ENCODE measurements at regions not wholly inside any gene's neighbourhood (a gene's known extent, or its start where the extent isn't known, plus 50 kb on each side); places are given as distances from the start of the nearest gene placed in this dataset.

GRCh38 chr12:116360579-116361413 is 83.3 kb upstream of the MED13L start:
- no peak for TF ChIP-seq CTCF (IDR thresholded peaks at IDR 0.05; ENCODE audit: insufficient read depth, low read depth, low read length)
- CTCF ChIA-PET, result interaction anchor here (0.6 kb wide), 1 partner anchor 9 kb away, joined by 3 read pairs; no protein-coding TSS in a partner anchor
- no peak overlapping the region for H3K4me3 ChIP-seq (ENCODE audit: low read depth, low read length)
- POLR2A ChIA-PET, result no interaction called here
- no peaks in the 10 kb centered on the region for H3K36me3 ChIP-seq (ENCODE audit: control insufficient read depth, insufficient read depth, low read length)
- no peaks in the 10 kb centered on the region for H3K27me3 ChIP-seq (ENCODE audit: control insufficient read depth, insufficient read depth, low read length)
- no peak for DNase-seq (ENCODE audit: low read depth)

- Histone ChIP-seq H3K27me3 (ENCODE audit: control insufficient read depth, insufficient read depth, low read length) (no peaks in the 10 kb centered on the region), H3K4me3 (ENCODE audit: low read depth, low read length) (no peak overlapping the region), H3K36me3 (ENCODE audit: control insufficient read depth, insufficient read depth, low read length) (no peaks in the 10 kb centered on the region)
- TF ChIP-seq CTCF (IDR thresholded peaks at IDR 0.05; ENCODE audit: insufficient read depth, low read depth, low read length), result no peak
- DNase-seq (ENCODE audit: low read depth), result no peak
- POLR2A ChIA-PET, result no interaction called here
- CTCF ChIA-PET, result no interaction called here
Observed at GRCh38 chr12:116361414-116362223, 84.1 kb upstream of the MED13L start.

- H3K4me3 ChIP-seq (ENCODE audit: low read depth, low read length), result no peak overlapping the region
- ChIA-PET POLR2A (no interaction called here), CTCF (no interaction called here)
- no peaks in the 10 kb centered on the region for H3K36me3 ChIP-seq (ENCODE audit: control insufficient read depth, insufficient read depth, low read length)
- no peaks in the 10 kb centered on the region for H3K27me3 ChIP-seq (ENCODE audit: control insufficient read depth, insufficient read depth, low read length)
- TF ChIP-seq CTCF (IDR thresholded peaks at IDR 0.05; ENCODE audit: insufficient read depth, low read depth, low read length), result no peak
- no peak for DNase-seq (ENCODE audit: low read depth)
Observed at GRCh38 chr12:116365114-116365513, 87.6 kb upstream of the MED13L start.

GRCh38 chr12:116365606-116366455 is 88.3 kb upstream of the MED13L start:
- no peak for DNase-seq (ENCODE audit: low read depth)
- ChIA-PET CTCF (no interaction called here), POLR2A (no interaction called here)
- Histone ChIP-seq H3K36me3 (ENCODE audit: control insufficient read depth, insufficient read depth, low read length) (no peaks in the 10 kb centered on the region), H3K27me3 (ENCODE audit: control insufficient read depth, insufficient read depth, low read length) (no peaks in the 10 kb centered on the region), H3K4me3 (ENCODE audit: low read depth, low read length) (no peak overlapping the region)
- no peak for TF ChIP-seq CTCF (IDR thresholded peaks at IDR 0.05; ENCODE audit: insufficient read depth, low read depth, low read length)

- CTCF ChIA-PET, result no interaction called here
- POLR2A ChIA-PET, result no interaction called here
- no peak for TF ChIP-seq CTCF (IDR thresholded peaks at IDR 0.05; ENCODE audit: insufficient read depth, low read depth, low read length)
- H3K27me3 ChIP-seq (ENCODE audit: control insufficient read depth, insufficient read depth, low read length), result no peaks in the 10 kb centered on the region
- no peak for DNase-seq (ENCODE audit: low read depth)
- no peak overlapping the region for H3K4me3 ChIP-seq (ENCODE audit: low read depth, low read length)
- no peaks in the 10 kb centered on the region for H3K36me3 ChIP-seq (ENCODE audit: control insufficient read depth, insufficient read depth, low read length)
Observed at GRCh38 chr12:116366456-116366776, 88.9 kb upstream of the MED13L start.
